ENCODE measurements at regions not wholly inside any gene's neighbourhood (a gene's known extent, or its start where the extent isn't known, plus 50 kb on each side); places are given as distances from the start of the nearest gene placed in this dataset.

DNA sequence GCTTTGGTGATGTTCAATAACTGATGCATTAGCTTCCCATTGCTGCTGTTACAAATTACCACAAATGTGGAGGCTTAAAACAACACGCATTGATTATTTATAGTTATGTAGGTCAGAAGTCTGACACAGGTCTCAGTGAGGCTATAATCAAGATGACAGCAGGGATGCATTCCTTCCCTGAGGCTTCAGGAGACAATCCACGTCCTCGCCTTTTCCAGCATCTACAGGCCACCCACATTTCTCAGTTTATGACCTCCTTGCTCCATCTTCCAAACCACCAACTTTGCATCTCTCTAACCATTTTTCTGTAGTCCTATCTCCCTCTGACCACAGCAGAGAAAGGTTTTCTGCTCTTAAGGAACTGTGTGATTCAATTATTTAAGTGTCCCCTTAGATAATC, 92.5 kb downstream of the GASK1B start:
- TF ChIP-seq, protein P1, sequence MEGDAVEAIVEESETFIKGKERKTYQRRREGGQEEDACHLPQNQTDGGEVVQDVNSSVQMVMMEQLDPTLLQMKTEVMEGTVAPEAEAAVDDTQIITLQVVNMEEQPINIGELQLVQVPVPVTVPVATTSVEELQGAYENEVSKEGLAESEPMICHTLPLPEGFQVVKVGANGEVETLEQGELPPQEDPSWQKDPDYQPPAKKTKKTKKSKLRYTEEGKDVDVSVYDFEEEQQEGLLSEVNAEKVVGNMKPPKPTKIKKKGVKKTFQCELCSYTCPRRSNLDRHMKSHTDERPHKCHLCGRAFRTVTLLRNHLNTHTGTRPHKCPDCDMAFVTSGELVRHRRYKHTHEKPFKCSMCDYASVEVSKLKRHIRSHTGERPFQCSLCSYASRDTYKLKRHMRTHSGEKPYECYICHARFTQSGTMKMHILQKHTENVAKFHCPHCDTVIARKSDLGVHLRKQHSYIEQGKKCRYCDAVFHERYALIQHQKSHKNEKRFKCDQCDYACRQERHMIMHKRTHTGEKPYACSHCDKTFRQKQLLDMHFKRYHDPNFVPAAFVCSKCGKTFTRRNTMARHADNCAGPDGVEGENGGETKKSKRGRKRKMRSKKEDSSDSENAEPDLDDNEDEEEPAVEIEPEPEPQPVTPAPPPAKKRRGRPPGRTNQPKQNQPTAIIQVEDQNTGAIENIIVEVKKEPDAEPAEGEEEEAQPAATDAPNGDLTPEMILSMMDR (IDR thresholded peaks at IDR 0.05): no peak
- no peak for TF ChIP-seq POLR2AphosphoS5 (IDR thresholded peaks at IDR 0.05)
- TF ChIP-seq POLR2A (IDR thresholded peaks at IDR 0.05): no peak

Measured in prostate gland (tissue), 2 donors.